GF-D8 (cell line): ENCODE measurements at regions not wholly inside any gene's neighbourhood (a gene's known extent, or its start where the extent isn't known, plus 50 kb on each side); places are given as distances from the start of the nearest gene placed in this dataset.
"Not testable (repeated sequence)": the region's sequence is repeated elsewhere in the genome, so short reads cannot be mapped to it uniquely, and the experiment has no call there.

Source experiments
- DNase-seq: peaks from one replicate; lab custom pipeline; 2025; lab: John Stamatoyannopoulos, UW

- DNase-seq, result no peak
Measured at GRCh38 chr9:103242025-103242424, 246.9 kb downstream of the CYLC2 start.

GRCh38 chr9:103242486-103242885 is 247.4 kb downstream of the CYLC2 start:
- no peak for DNase-seq

DNA sequence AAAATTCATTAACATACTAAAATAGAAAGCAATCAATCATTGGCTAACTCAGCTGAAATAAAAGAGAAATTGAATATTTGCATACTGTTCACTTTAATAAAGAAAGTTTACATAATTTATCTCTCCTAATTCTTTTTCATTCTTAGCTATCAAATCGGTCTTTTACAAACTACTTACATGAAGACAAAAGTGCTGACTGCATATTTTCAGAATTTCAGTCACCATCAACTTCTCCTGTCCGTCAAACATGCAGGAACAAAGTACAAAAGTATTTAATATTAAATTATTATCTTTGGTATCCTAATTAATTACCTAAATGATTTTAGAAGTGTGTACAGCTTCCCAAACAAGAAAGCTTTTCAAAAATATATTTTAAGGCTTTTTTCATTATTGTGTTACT is 248.4 kb downstream of the CYLC2 start:
- no peak for DNase-seq

DNA sequence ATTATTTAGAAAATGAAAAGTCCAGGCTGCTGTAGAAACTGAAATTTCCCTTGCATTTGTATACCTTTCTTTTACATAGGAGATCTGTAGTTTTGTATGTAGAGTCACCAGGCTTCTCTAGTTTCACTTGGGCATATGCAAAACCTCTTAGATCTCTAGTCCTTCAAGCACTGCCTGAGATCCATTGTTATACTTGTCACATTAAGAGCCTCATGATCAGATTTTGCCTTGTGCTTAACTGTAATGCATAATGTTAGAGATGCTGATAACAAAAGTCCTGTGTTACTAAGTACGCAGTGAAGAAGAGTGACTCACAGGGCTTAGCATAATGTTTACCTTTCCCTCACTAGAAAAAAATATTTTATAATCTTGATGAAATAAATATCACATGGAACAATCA is 250.2 kb downstream of the CYLC2 start:
- DNase-seq, result no peak

GRCh38 chr9:103261951-103262350 is 266.8 kb downstream of the CYLC2 start:
- no peak for DNase-seq

- DNase-seq, result no peak
Measured at GRCh38 chr9:103266064-103266463, 270.9 kb downstream of the CYLC2 start.

- DNase-seq, result no peak
Measured at GRCh38 chr9:103277240-103277639, 282.1 kb downstream of the CYLC2 start.

GRCh38 chr9:103281126-103281525 is 286.0 kb downstream of the CYLC2 start:
- DNase-seq, result no peak

- DNase-seq, result no peak
Measured at GRCh38 chr9:103287361-103287760, 292.2 kb downstream of the CYLC2 start.

DNA sequence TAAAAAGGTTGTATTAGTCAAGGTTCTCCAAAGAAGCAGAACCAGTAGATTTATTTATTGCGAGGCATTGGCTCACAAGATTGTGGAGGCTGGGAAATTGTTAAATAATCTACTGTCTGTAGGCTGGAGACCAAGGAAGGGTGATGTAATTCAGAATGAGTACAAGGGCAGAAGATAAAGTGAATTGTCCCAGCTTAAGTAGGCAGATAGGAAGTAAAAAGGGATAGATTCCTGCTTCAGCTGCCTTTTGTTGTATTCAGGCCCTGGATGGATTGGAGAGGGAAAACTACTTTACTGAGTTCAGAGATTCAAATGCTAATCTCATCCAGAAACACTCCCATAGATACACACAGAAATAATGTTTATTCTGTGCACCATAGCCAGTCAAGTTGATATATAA is 301.1 kb downstream of the CYLC2 start:
- no peak for DNase-seq

DNA sequence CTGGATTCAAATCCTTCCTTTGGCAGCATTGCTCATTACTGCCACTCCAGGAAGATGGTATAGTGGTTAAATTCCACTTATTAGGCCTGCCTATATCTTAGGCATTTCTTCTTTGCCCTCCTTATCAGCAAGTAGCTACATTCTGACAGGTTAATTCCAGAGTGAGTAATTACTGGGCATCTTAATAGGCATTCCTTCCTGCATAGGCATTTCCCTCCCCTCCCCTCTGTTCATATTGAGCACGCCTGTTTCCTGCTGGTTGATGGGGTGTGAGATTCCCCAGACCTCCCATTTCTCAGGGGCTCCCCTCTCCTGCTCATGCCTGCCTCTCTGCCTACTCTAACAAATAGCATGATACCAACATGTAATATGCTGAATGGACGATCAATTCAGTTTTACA is 305.9 kb downstream of the CYLC2 start:
- DNase-seq, result no peak

DNA sequence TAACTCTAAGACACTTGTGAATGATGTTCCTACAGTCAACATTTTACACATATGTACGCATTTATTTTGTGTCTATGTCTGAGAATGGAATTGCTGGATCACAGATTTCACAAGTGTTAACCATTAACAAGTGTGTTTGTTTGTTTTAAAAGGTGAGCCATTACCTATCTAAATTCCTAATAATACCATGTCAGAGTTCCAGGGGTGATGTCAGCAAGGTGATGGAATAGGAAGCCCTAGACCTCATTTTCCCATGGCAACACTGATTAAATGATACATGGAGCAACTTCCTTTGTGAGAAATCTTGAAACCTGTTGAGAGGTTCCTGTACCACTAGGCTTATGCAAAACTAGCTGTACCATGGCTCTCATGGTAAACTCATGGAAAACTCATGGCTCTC is 309.7 kb downstream of the CYLC2 start:
- DNase-seq, result no peak

DNA sequence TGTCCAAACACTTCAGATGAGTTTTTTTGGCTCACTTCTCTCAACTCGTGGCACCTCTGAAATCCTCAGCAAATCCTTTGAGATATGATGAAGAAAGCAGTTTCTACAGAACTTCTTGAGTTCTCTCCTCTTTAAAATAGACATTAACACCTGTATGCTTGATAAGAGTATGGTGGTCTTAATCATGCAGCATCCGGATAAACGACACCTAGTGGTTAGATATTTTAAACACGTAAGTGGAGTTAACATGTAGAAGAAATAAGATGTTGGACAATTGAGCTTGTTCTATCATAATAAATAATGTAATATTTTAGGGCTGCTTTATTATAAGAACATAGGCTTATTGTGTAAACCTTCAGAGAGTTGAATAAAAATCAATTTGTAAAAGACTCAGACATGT is 324.8 kb downstream of the CYLC2 start:
- no peak for DNase-seq

DNA sequence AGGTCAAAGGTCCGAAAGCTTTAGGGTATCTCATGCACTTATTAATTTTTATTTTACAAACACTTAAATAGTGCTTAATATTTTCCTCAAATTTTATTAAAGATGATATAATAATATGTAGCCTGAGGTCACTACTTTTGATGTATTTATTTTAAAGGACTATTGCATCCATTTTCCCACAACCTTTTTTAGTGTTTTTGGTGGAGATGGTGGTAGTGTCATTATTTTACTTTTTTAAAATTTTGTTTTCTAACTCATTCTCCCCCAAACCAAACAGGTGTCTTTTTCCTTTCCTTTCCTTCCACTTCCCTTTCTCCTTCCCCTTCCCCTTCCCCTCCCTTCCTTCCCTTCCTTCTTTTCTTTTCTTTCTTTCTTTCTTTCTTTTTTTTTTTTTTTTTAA is 328.6 kb downstream of the CYLC2 start:
- DNase-seq, result no peak

- no peak for DNase-seq
Measured at GRCh38 chr9:103335461-103335860, 340.3 kb downstream of the CYLC2 start.

DNA sequence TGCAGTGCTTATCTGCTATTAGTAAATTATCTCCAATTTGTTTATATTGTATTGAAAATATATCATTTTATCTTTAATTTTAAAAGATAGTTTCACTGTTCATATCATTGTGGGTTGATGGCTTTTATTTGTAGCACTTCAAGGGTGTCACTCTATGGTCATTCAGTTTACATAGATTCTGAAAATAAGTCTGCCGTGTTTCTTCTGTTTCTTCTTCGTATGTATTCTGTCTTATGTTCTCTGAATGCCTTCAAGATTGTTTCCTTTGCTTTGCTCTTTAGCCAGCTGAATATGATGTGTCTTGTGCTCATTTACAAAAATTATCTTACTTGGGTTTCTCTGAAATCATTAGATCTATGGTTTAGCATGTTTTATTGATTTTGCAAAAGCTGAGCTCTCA is 359.9 kb downstream of the CYLC2 start:
- no peak for DNase-seq

GRCh38 chr9:103357980-103358379 is 362.8 kb downstream of the CYLC2 start:
- not testable (repeated sequence) for DNase-seq

- no peak for DNase-seq
Measured at GRCh38 chr9:103361906-103362305, 366.8 kb downstream of the CYLC2 start.

DNA sequence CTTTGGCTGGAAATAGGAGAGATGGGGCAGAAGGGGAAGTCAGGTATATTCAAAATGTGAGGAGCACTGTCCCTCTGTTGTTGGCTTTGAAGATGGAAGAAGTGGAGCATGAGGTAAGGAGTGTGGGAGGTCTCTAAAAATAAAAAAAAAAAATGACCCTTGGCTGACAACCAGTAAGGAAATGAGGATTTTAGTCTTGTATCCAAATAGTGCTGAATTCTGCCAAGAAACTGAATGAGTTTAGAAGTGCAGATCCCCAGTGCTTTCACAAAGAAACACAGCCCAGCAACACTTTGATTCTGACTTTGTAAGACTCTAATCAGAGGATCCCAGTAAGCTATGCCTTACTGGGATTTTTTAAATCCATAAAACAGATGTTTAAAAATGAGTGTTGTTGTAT is 367.9 kb downstream of the CYLC2 start:
- DNase-seq, result no peak

DNA sequence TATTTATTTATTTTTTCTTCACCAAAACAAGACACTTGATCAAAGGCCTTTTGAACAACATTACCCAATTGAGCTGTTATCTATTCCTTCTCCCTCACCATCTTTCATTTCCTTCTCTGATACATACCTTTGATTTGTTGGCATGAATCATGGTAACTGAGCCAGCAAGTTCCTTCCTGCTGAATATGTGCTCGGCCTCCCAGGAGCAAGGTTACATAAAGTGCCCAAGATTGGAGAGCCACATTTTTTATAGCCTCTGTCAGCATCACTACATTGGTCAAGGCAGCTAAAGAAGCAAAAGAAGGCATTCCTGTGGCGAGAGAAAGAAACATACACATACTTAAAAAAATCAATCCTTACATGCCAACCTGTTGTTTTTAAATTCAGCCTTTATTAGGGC is 369.6 kb downstream of the CYLC2 start:
- no peak for DNase-seq

DNA sequence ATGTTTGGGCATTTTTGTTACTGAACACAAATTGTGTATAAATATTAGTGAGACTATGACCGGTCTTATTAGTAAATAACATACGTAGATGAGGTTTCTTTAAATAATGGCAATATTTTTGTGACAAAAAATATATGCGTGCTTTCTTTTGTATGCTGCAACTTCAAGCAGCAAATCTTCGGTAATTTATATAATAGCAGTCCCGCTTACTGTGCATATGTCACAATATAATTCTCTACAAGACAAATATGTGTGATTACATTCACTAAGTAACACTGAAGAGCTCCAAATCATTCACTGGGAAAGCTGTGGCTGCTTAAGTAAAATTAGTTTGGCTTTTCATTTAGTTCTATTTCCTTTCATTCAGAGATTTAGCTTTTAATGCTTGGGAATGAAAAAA is 376.0 kb downstream of the CYLC2 start:
- DNase-seq, result no peak

DNA sequence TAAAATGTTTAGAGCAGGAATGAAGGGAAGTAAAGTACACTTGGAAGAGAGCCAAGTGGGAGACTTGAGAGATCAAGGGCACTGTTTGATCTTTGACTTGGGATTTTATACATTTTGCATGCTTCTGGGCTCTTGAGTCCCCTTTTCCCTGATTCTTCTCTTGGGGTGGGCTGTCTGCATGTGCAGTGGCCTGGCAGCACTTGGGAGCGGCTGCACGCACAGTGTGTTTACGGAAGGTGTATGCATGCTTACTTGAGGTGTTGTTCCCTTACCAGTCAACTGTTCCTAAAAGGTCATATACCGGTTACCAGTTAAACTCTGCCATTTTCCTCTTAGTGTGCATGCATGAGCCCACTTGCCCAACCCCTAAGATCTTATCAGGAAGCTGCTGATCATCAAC is 377.7 kb downstream of the CYLC2 start:
- DNase-seq, result no peak

DNA sequence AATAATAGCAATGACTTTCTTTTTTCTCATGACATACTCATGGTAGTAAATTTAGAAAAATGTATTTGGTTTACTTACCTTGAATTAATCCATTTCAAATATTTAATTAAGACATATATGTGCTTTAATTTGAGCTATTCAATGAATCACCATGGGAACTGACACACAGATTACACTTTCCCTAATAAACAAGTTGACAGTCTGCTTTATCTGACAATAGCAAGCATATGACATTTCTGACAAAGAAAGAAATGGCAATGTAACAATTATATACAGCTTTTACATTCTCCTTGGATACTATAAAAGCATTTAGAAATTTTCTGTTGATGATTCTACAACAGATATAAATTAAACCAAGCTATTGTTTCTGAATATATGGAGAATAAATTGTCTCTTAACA is 382.5 kb downstream of the CYLC2 start:
- no peak for DNase-seq

GRCh38 chr9:103397868-103398600 is 402.9 kb downstream of the CYLC2 start:
- no peak for DNase-seq

- DNase-seq, result no peak
Measured at GRCh38 chr9:103399535-103399934, 404.4 kb downstream of the CYLC2 start.
